Activated CD4-positive, alpha-beta T cell treated with anti-CD3 and anti-CD28 coated beads, Interleukin-2, amount 50 U/mL, for 4 hours (primary cell): ENCODE measurements at regions not wholly inside any gene's neighbourhood (a gene's known extent, or its start where the extent isn't known, plus 50 kb on each side); places are given as distances from the start of the nearest gene placed in this dataset.
"Not testable (repeated sequence)": the region's sequence is repeated elsewhere in the genome, so short reads cannot be mapped to it uniquely, and the experiment has no call there.

Source experiments
- DNase-seq, 2 experiments: peaks; one replicate each; pipeline ENCODE4 v3.0.0-alpha.2; 2020

DNA sequence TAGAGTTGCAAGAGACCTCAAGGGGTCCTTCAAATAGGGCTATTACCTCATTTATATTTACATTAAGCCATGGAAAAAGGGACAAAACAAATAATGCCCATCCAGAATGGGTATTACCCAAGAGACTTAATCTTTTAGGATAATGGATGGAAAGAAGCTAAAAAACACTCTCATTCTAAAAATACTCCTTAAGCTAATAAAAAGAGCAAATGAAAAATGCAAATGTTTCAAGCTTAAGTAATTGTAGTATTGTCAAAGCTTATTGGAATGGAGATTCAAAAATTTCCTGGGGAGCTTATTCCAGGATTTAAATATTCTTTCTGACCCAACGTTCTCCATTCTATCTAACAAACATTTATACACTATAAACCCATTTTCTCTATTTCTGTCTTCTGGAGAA, 107.8 kb upstream of the SPIN4 start:
- DNase-seq = no peak

DNA sequence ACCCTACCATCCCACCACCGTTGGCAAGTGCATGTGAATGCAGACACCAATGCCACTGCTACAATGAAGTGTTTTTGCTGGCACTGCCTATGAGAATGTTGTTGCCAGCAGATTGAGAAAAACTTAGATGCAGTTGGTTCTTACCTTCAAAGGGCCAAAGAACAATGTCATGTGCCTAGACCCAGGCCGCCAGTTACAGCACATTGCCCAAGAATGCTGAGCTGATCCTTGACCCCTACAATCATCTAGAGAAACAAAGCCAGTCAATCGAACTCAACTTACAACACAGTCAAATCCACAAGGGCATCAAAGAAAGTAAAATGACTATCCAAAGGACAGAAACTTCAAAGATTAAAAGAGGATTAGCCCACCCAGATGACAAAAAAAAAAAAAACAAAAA, 102.4 kb upstream of the SPIN4 start:
- DNase-seq = no peak

DNA sequence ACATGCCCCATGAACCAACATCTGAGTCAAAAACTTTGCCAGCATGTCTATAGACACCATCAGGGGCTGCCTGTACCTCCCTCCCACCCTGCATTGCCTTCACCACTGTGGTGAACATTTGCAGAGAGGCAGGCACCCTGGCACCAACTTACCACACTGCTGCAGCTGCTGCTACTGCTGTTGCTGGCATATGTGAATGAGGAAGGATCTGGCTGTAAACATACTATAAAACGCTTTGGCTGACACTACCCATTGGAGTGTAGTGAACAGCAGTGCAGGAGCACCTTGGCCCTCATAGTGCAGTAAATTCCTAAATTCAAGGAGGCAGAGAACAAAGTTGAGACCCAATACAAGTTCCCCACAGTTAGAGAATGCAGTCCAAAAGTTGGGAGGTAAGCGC, 90.6 kb upstream of the SPIN4 start:
- no peak for DNase-seq

DNA sequence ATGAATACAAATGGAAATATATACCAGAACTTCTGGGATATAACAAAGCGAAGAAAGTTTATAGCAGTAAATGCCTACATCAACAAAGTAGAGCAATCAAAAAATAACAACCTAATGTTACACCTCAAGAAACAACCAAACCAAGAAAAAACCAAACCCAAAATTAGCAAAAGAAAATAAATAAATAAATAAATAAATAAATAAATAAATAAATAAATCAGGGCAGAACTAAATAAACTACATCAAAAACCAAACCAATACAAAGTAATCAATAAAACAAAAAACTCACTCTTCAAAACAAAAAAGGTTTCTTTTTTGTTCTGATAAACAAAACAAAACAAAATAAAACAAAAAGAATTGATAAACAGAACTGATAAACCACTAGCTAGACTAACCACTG, 88.4 kb upstream of the SPIN4 start:
- DNase-seq = no peak

DNA sequence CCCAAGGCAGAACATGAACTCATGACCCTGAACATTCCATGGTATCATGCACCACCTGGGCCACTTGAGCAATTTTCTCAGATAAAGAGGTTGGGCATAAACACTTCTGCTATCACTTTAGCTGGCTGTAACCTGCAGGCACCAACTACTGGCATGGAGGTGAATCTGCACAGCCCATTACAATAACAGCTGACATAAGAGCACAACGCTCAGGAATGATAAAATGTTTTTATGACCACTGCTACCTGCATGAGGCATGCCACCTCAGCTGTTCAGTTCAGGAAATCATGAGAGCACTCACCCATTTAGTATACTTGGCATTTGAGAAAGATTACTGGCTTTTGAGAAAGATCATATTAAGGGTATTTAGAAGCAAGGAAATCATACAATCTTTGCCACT, 85.7 kb upstream of the SPIN4 start:
- no peak for DNase-seq

DNA sequence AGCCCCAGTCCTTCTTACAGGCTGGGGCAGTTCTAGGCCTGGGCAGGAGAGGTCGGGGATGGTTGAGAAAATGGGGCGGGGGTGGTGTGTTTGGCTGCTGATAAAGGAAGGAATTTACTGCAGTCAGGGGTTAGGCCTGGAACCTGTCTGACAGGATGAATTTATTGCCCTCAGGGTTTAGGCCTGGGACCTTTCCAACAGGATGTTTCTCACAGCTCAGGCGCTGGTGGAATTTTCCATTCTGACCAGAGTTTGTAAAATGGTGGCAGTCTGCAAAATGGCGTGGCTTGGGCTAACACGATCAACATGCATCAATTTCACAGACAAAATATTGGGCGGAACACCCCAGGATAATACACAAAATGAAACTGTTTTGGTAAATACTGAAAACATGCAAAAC, 83.5 kb upstream of the SPIN4 start:
- DNase-seq = no peak

DNA sequence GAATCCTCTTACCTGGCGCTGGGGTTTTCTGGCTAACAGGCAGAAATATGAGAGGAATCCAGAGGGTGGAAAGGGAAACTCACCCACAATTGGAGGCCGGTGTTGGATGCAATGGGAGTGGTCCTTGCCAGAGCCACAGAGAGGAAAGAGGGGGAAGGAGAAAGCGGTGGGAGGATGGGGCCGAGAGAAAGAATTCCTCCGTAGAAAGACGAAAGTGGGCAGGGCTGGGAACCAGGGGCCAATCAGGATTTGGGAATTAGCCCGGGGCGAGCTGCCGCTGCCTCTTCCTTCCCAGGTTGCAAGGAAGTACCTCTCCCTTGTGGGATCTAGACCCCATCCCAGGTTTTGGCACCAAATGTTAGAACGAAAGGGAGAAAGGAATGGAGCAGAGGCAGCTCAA, 83.1 kb upstream of the SPIN4 start:
- DNase-seq = no peak

DNA sequence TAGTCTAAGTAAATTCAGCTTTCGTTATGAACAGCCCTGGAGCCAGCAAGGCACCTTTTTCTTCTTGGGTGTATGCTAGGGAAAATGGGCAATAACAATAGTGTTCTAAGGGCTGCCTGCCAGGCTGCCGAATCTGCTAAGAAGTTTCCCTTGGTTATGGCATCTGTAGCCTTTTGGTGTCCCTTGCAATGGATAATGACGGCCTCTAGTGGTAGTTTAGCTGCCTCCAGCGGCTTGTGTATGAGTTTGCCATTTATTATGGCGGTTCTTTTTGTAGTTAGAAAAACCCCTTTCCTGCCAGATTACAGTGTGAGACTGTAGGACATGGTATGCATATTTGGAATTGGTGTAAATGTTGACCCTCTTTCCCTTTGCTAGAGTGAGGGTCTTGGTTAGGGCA, 78.9 kb upstream of the SPIN4 start:
- no peak for DNase-seq

DNA sequence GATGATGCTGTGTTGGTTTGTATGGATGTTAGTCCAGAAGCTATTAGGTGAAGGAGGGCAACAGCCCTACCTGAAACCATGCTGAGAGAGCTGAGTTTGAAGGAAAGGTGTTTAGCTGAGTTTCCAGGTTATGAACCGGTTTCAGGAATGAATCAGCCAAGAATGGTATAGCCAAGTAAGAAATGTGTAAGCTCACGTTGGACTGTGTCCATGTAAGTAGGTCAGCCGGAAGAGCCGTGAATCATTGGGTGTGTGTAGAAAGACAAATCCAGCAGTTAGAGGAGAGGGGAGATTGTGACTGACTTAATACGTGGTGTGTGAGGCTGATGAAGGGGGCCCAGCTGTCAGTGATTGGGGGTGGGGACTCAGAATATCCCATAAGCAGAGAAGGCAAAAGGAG, 77.2 kb upstream of the SPIN4 start:
- DNase-seq = no peak

DNA sequence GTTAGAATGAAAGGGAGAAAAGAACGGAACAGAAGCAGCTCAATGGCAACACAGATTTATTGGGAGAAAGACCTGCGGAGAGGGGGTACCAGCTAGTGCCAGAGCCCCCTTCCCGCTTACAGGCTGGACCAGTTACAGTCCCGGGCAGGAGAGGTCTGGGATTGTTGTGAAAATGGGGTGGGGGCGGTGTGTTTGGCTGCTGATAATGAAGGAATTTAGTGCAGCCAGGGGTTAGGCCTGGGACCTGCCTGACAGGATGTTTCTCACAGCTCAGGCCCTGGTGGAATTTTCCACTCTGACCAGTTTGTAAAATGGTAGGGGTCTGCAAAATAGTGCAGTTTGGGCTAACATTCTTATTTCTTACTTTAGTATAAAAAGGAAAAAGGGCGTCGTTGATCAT, 75.4 kb upstream of the SPIN4 start:
- no peak for DNase-seq

DNA sequence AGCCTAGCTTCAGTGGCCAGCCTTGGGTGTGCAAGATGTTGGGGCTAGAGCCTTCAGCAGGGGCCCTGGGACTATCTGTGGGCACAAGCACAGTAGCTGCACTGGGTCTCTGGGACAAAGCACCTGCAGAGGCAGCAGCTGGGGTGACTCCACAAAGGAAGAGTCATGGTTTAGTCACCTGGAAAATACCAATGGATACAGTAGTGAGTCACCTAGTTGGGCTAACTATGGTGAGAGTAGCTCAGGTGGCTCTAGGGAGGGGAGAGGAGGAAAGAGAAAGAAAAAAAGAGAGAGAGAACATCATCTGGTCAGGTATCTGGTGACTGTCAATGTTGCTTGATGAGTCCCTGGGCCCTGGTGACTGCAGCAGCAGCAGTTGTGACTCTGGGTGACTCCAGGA, 72.9 kb upstream of the SPIN4 start:
- no peak for DNase-seq

DNA sequence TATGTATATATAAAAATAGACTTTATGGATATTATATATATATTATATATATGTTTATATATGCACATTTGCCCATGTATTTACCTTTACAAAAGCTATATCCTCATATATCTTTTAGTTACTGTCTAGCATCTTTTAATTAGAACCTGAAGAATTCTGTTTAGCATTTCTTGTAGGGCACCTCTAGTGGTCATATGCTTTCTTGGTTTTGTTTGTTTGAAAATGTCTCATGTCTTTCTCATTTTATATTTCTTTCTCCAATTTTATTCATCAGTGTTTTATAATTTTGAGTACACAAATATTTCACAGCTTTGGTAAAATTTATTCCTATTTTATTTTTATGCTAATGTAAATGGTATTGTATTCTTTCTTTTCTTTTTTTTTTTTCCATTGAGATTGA, 70.3 kb upstream of the SPIN4 start:
- DNase-seq = no peak

DNA sequence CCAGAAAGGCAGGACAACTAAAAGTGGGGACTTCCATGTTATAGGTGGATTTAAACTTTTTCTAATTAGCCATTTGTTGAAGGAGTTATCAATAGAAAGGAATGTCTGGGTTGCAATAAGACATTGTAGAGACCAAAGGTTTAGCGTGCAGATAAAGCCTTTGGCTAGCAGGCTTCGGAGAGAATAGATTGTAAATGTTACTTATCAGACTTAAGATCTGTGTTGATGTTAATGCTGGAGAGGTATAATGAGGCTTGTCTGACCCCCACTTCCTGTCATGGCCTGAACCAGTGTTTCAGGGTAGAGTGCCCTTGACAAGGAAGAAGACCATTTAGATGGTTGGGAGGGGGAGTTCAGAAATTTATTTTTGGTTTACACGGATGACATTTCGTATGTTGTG, 67.1 kb upstream of the SPIN4 start:
- DNase-seq = no peak

DNA sequence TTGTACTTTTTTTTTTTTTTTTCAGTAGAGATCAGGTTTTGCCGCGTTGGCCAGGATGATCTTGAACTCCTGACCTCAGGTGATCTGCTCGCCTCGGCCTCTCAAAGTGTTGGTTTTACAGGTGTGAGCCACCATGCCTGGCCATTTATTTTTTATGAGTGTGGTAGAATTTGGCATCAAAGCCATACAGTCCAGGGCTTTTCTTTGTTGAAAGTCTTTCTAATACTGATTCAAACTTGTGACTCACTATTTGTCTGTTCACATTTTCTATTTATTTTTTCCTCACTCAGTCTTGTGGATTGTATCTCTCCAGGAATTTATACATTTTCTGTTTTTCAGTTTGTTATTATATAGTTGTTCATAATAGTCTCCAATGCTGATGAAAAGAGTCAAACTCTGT, 66.5 kb upstream of the SPIN4 start:
- DNase-seq = no peak

DNA sequence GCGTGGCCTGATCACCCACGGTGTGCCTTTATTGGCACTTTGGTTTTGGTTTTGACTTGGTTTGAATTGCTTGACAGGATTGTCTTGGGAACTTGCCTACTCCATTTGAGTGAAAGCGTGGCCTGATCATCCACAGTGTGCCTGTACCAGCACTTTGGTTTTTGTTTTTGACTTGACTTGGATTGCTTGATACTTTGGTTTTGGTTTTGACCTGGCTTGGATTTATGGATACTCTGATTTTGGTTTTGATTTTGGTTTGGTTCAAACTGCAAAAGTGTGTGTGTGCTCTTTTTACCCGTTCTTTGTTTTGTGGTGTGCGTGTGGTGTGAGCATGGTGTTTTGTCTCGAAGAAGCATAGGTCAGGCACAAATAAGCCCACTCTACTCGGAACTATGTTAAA, 58.8 kb upstream of the SPIN4 start:
- DNase-seq = not testable (repeated sequence)

DNA sequence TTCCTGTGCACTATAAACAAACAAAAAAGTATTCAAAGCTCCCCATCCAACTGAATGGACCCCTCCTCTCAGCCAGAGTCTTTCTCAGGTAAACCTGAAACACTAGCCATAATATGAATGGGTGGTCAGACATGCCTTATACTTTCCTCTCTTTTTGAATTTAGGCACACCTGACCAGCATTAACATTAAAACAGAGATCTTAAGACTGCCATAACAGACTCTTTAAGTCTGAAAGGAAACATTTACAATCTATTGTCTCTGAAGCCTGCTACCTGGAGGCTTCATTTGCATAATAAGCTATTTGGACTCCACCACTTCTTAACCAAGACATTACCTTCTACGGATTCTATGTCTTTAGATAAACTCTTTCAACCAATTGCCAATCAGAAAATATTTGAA, 56.9 kb upstream of the SPIN4 start:
- DNase-seq = no peak

DNA sequence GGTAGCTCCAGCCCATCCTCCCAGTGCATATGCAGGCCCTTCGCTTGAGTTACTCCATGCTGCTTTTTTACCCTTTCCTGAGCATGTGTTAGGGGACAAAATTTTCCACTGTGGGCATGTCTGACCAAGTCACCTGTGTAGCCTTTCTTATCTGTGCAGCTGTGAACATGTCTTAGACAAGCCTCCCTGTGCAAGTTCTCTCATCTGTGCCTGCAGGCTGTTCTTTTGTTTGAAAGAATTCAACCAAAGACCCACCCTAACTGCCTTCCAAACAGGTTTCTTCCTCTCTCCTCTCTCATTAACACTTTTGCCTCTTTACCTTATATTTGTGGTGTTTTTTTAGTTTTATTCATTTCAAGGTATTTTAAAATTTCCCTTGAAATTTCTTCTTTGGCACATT, 53.2 kb upstream of the SPIN4 start:
- DNase-seq = no peak

DNA sequence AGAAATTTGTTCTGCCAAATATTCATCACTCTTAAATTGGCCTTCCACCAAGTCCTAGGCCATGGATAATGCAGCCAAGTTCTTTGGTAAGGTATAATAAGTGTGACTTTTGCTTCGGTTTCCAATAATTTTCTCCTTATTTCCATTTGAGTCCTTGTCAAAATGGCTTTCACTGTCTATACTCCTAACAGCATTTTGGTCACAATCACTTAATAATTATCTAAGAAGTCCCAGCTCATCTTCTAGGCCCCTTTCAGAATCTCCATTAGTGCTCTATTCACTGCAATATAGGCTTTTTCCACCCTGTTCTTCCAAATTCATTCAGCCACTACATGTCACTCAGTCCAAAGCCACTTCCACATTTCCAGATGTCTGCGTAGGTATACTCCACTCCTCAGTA, 51.0 kb upstream of the SPIN4 start:
- no peak for DNase-seq
